Vagina (tissue), 2 donors: ENCODE measurements at regions not wholly inside any gene's neighbourhood (a gene's known extent, or its start where the extent isn't known, plus 50 kb on each side); places are given as distances from the start of the nearest gene placed in this dataset.

Experiments
- DNase-seq, 2 donors: peaks; one replicate each; pipeline ENCODE4 v3.0.0-alpha.2; 2017; ENCODE audit errors: extremely low spot score in 2 of 2
- H3K27ac ChIP-seq: fragments of 200-600 bp; sonication (generic); one replicate; pipeline ENCODE4 v1.5.1; 2019
- H3K27me3 ChIP-seq: fragments of 200-600 bp; sonication (generic); one replicate; pipeline ENCODE4 v1.5.1; 2019
- H3K36me3 ChIP-seq, 2 donors: fragments of 200-600 bp; sonication (generic); one replicate each; pipeline ENCODE4 v1.5.1; 2017 to 2019
- H3K4me1 ChIP-seq: fragments of 200-600 bp; sonication (generic); one replicate; pipeline ENCODE4 v1.5.1; 2019
- H3K4me3 ChIP-seq, 2 donors: fragments of 200-600 bp; sonication (generic); 1 replicate in 1 of 2; 2 replicates in 1 of 2; pipeline ENCODE4 v1.5.1; 2016 to 2019
- H3K9me3 ChIP-seq: fragments of 200-600 bp; sonication (generic); one replicate; pipeline ENCODE4 v1.5.1; 2019
- POLR2A ChIP-seq, 2 donors: fragments of 450-650 bp; IDR thresholded peaks; one replicate each; pipeline ENCODE4 v1.6.1; 2017; ENCODE audit warnings: antibody characterized with exemption in 2 of 2, mild to moderate bottlenecking in 2 of 2, moderate library complexity in 2 of 2
- POLR2AphosphoS5 ChIP-seq, 2 donors: sonication (generic); formaldehyde crosslinking; IDR thresholded peaks; one replicate each; pipeline ENCODE4 v1.9.0; 2017; ENCODE audit warnings: antibody characterized with exemption in 2 of 2, mild to moderate bottlenecking in 2 of 2, low read depth in 1 of 2; ENCODE audit not compliant: insufficient read depth in 1 of 2
- intact Hi-C: fragments of 100-400 bp; cut with DNase I; formaldehyde crosslinking; loops from one replicate; pipeline ENCODE4 v1.15.1; 2023
- TF ChIP-seq, protein P1 (sequence below), 3 experiments: fragments of 450-650 bp in 2 of 3; fragments of 200-600 bp in 1 of 3; sonication (generic) in 1 of 3; IDR thresholded peaks; one replicate each; pipeline ENCODE4 v1.5.1; 2017 to 2019; ENCODE audit warnings: antibody characterized with exemption in 3 of 3, mild to moderate bottlenecking in 2 of 3, moderate library complexity in 2 of 3

DNA sequence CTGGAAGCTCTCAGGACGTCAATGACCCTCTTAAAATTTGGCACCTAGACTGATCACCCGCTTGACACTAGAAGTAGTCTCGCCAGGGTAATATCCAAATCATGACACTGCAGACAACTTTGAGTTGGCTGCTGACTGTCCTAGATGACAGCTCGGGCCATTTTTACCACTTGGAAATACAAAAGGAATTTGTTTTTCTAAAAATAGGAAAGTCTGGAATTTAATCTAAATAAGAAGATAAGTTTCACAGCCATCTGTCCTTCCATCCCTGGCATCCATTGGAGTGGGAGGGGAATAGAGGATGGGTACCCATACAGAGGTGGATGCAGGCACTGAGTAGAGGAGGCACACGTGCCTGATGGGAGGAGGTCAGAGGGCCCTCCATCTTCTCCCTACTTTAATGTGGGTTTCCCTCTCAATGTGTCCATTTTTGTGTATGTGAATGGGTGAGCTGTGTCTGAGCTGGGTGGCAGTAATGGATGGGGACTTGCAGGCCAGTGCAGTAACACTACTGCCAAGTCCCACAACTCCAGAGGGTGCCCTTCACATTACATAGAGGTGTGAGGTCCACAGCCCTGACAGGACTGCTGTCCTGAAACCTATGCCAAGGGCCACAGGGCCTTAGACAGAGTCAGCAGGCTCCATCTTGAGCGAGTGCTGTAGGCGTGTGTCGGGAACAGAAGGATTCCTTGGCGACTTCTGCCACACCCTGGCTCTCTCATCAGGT, 104.8 kb upstream of the IPO9 start:
- TF ChIP-seq POLR2A (IDR thresholded peaks at IDR 0.05) (no peak), POLR2AphosphoS5 (IDR thresholded peaks at IDR 0.05; ENCODE audit: insufficient read depth in 1 of 2, low read depth in 1 of 2) (no peak)
- TF ChIP-seq, protein P1, sequence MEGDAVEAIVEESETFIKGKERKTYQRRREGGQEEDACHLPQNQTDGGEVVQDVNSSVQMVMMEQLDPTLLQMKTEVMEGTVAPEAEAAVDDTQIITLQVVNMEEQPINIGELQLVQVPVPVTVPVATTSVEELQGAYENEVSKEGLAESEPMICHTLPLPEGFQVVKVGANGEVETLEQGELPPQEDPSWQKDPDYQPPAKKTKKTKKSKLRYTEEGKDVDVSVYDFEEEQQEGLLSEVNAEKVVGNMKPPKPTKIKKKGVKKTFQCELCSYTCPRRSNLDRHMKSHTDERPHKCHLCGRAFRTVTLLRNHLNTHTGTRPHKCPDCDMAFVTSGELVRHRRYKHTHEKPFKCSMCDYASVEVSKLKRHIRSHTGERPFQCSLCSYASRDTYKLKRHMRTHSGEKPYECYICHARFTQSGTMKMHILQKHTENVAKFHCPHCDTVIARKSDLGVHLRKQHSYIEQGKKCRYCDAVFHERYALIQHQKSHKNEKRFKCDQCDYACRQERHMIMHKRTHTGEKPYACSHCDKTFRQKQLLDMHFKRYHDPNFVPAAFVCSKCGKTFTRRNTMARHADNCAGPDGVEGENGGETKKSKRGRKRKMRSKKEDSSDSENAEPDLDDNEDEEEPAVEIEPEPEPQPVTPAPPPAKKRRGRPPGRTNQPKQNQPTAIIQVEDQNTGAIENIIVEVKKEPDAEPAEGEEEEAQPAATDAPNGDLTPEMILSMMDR (IDR thresholded peaks at IDR 0.05), result no peak
- intact Hi-C loops, result no loop called here

DNA sequence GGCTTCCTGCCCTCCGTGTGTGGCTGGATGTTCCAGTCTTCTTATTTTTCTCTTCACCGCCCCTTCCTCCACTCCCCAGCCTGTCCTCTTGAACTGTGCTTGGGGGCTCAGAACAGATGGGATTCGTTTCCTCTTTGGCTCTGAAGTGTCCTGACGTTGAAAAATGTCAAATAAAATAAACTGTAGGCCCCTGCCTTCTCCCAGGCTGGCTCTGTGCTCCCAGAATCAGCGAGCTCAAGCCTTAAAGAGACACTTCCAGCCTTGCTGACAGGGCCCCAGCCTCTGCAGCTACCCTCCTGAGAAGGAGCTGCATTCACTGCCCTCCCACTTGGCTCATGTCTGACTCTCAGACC, 104.2 kb upstream of the IPO9 start:
- Histone ChIP-seq H3K27ac (peak overlapping the region; percentile 71), H3K36me3 (no peaks in the 10 kb centered on the region), H3K9me3 (no peaks in the 10 kb centered on the region), H3K4me1 (peaks cover 54% of the 10 kb centered on the region), H3K27me3 (no peaks in the 10 kb centered on the region), H3K4me3 (no peak overlapping the region)
- no peak for DNase-seq
- no peak for TF ChIP-seq POLR2AphosphoS5 (IDR thresholded peaks at IDR 0.05; ENCODE audit: insufficient read depth in 1 of 2, low read depth in 1 of 2)
- TF ChIP-seq POLR2A (IDR thresholded peaks at IDR 0.05), result no peak
- TF ChIP-seq, protein P1 (IDR thresholded peaks at IDR 0.05), result no peak
- intact Hi-C loops, result no loop called here

More for the DNA sequence above, 104.8 kb upstream of the IPO9 start:
- peaks cover 59% of the 10 kb centered on the region for H3K4me1 ChIP-seq
- H3K4me3 ChIP-seq, result no peak overlapping the region
- H3K9me3 ChIP-seq, result no peaks in the 10 kb centered on the region
- H3K27me3 ChIP-seq, result no peaks in the 10 kb centered on the region
- H3K36me3 ChIP-seq, result no peaks in the 10 kb centered on the region
- DNase-seq, result no peak
- H3K27ac ChIP-seq, result peak overlapping the region; percentile 71

DNA sequence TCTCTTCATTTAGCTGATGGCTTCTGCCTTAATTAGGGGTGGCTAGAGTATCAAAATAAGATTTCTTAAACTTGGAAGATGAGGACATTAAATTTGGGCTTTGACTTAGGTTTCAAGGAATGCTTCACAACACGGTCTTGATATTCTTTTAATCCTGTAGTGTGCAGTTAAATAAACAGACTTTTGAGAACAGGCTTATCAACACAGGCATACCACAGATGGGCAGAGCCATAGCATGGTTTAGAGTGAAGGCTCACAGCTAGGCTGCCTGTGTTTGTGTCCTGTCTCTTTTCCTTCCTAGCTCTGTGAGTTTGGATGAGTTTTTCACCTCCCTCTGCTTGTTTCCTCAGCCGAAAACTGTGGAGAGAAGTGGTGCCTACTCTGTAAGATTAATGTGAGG, 102.3 kb upstream of the IPO9 start:
- Histone ChIP-seq H3K4me3 (no peak overlapping the region), H3K4me1 (peaks cover 37% of the 10 kb centered on the region), H3K27ac (no peak overlapping the region), H3K9me3 (no peaks in the 10 kb centered on the region), H3K36me3 (no peaks in the 10 kb centered on the region), H3K27me3 (no peaks in the 10 kb centered on the region)
- DNase-seq, result no peak
- TF ChIP-seq POLR2AphosphoS5 (IDR thresholded peaks at IDR 0.05; ENCODE audit: insufficient read depth in 1 of 2, low read depth in 1 of 2) (no peak), POLR2A (IDR thresholded peaks at IDR 0.05) (no peak)
- TF ChIP-seq, protein P1 (IDR thresholded peaks at IDR 0.05), result no peak
- intact Hi-C loops, result no loop called here

DNA sequence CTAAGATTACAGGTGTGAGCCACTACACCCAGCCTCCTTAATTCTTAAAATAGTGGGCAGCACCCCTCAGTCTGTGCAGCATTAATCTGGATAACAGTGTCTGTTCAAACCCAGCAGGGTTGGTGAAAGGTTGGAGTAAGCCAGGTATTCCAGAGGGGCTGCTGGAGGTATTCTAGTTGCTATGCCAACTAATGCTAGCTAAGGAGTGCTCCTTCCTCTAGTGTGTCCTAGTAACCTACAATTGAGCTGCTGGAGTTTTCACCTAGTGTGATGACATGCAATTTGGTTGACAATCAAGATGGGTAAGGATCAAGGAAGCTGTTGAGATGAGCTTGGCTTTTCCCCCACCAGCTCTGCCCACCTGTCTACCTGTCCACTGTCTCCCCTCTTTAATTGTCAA, 100.2 kb upstream of the IPO9 start:
- Histone ChIP-seq H3K36me3 (no peaks in the 10 kb centered on the region), H3K4me1 (peaks cover 22% of the 10 kb centered on the region), H3K4me3 (no peak overlapping the region), H3K9me3 (no peaks in the 10 kb centered on the region), H3K27me3 (no peaks in the 10 kb centered on the region), H3K27ac (no peak overlapping the region)
- DNase-seq, result no peak
- TF ChIP-seq POLR2AphosphoS5 (IDR thresholded peaks at IDR 0.05; ENCODE audit: insufficient read depth in 1 of 2, low read depth in 1 of 2), result no peak
- TF ChIP-seq POLR2A (IDR thresholded peaks at IDR 0.05), result no peak
- TF ChIP-seq, protein P1 (IDR thresholded peaks at IDR 0.05), result no peak
- intact Hi-C loops, result no loop called here

DNA sequence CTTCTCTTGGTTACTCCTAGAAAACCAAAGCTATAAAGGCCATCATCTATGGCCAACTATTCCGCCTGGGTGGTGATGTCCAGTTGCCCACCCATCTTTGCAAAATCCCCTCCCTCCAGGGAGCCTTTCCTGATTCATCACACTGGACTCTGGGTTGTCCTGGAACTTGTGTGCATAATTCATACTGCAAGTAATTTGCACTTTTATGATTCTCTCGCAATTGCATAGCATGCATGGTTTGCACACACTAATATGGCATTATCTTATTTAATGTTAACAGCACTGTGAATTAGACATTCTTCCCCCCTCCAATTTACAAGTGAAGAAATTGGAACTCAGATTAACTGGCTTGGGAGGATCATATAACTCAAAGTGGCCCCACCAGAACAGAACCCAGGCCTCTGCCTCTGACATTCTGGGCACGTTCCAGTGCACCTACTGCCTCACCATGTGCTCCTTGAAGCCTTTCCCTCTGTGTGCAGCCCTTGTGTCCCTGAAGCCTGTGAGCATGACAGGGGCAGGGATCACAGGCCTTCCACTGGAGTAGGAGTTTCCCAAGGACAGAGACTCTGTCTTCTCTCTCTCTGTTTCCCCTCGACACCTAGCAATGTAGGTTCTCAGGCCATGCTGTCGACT, 98.9 kb upstream of the IPO9 start:
- no peak overlapping the region for H3K27ac ChIP-seq
- DNase-seq, result no peak
- H3K27me3 ChIP-seq, result no peaks in the 10 kb centered on the region
- H3K4me1 ChIP-seq, result peaks cover 17% of the 10 kb centered on the region
- no peak for TF ChIP-seq POLR2AphosphoS5 (IDR thresholded peaks at IDR 0.05; ENCODE audit: insufficient read depth in 1 of 2, low read depth in 1 of 2)
- TF ChIP-seq POLR2A (IDR thresholded peaks at IDR 0.05), result no peak
- TF ChIP-seq, protein P1 (IDR thresholded peaks at IDR 0.05), result no peak
- H3K4me3 ChIP-seq, result no peak overlapping the region
- intact Hi-C loops, result no loop called here
- no peaks in the 10 kb centered on the region for H3K9me3 ChIP-seq
- H3K36me3 ChIP-seq, result no peaks in the 10 kb centered on the region
